SK-N-MC (cell line): ENCODE measurements at regions not wholly inside any gene's neighbourhood (a gene's known extent, or its start where the extent isn't known, plus 50 kb on each side); places are given as distances from the start of the nearest gene placed in this dataset.

Experiments
- EZH2 ChIP-seq: fragments of 200-600 bp; sonication (generic); IDR thresholded peaks from one replicate; pipeline ENCODE4 v1.6.1; 2017; ENCODE audit warnings: antibody characterized with exemption
- FOXP2 ChIP-seq: optimal IDR thresholded peaks from 2 replicates; pipeline ENCODE3; 2011; ENCODE audit warnings: mild to moderate bottlenecking, moderate library complexity; ENCODE audit not compliant: insufficient read depth; ENCODE audit errors: extremely low read length, control extremely low read depth
- POLR2AphosphoS5 ChIP-seq: IDR thresholded peaks from 2 replicates; pipeline ENCODE4 v1.6.1; 2012; ENCODE audit warnings: mild to moderate bottlenecking, low read depth, low read length, borderline replicate concordance

GRCh38 chr10:24091256-24091655 lies 117.7 kb upstream of the KIAA1217 start:
- TF ChIP-seq EZH2 (no peak), POLR2AphosphoS5 (no peak), FOXP2 (no peak)
